Activated CD4-positive, alpha-beta T cell treated with anti-CD3 and anti-CD28 coated beads, Interleukin-2, amount 10 ng/mL, durations not matched to agents 24 days and 14 days (primary cell): ENCODE measurements at regions not wholly inside any gene's neighbourhood (a gene's known extent, or its start where the extent isn't known, plus 50 kb on each side); places are given as distances from the start of the nearest gene placed in this dataset.

Source experiments
- DNase-seq: peaks from one replicate; pipeline ENCODE4 v3.0.0; 2022
- H3K27ac Mint-ChIP-seq: one replicate; pipeline ENCODE4 v1.8.0; 2022; ENCODE audit warnings: mild to moderate bottlenecking, mixed read lengths
- H3K27me3 Mint-ChIP-seq: one replicate; pipeline ENCODE4 v1.8.0; 2022; ENCODE audit warnings: mixed read lengths
- H3K36me3 Mint-ChIP-seq: one replicate; pipeline ENCODE4 v1.8.0; 2022; ENCODE audit warnings: low read depth, mild to moderate bottlenecking, mixed read lengths
- H3K4me1 Mint-ChIP-seq: one replicate; pipeline ENCODE4 v1.8.0; 2021; ENCODE audit warnings: mixed read lengths
- H3K4me3 Mint-ChIP-seq: one replicate; pipeline ENCODE4 v1.8.0; 2022; ENCODE audit warnings: mild to moderate bottlenecking, moderate library complexity, mixed read lengths
- H3K9me3 Mint-ChIP-seq: one replicate; pipeline ENCODE4 v1.8.0; 2021; ENCODE audit warnings: mixed read lengths
- intact Hi-C: fragments of 100-400 bp; cut with micrococcal nuclease; formaldehyde crosslinking; loops from one replicate; pipeline ENCODE4 v1.15.1; 2023

- intact Hi-C loops, result no loop called here
- Mint-ChIP-seq H3K27ac (no peak overlapping the region), H3K36me3 (no peaks in the 10 kb centered on the region), H3K4me3 (no peak overlapping the region), H3K27me3 (no peaks in the 10 kb centered on the region), H3K4me1 (no peaks in the 10 kb centered on the region), H3K9me3 (peaks cover 19% of the 10 kb centered on the region)
- no peak for DNase-seq
Measured at GRCh38 chr5:125162714-125163113, 416.3 kb upstream of the ZNF608 start.

DNA sequence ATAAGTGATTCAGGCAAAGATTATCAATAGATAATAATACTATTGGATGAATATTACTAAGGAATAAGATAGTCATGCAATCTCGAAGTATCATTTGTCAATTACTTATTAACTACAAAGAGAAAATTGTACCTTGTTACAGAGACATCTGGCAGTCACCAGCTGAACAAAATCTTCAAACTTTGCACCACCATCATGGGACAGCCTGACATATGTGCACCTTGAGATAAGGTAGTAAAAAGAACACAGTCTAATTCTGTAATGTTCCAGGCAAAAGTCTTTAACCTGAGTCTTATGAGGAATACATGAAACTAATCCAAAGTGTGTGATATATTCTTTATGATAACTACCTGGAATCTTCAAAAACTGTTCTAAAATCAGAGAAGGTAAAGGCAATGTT is 423.0 kb upstream of the ZNF608 start:
- H3K9me3 Mint-ChIP-seq, result peaks cover 8% of the 10 kb centered on the region
- intact Hi-C loops, result no loop called here
- H3K27ac Mint-ChIP-seq, result no peak overlapping the region

GRCh38 chr5:125171641-125172040 is 425.2 kb upstream of the ZNF608 start:
- intact Hi-C loops, result no loop called here
- Mint-ChIP-seq H3K4me1 (no peaks in the 10 kb centered on the region), H3K4me3 (no peak overlapping the region), H3K36me3 (no peaks in the 10 kb centered on the region), H3K27me3 (no peaks in the 10 kb centered on the region), H3K9me3 (peaks cover 3% of the 10 kb centered on the region), H3K27ac (no peak overlapping the region)
- no peak for DNase-seq

More for the DNA sequence above, 423.0 kb upstream of the ZNF608 start:
- Mint-ChIP-seq H3K36me3 (no peaks in the 10 kb centered on the region), H3K4me3 (no peak overlapping the region), H3K4me1 (no peaks in the 10 kb centered on the region), H3K27me3 (no peaks in the 10 kb centered on the region)
- no peak for DNase-seq

DNA sequence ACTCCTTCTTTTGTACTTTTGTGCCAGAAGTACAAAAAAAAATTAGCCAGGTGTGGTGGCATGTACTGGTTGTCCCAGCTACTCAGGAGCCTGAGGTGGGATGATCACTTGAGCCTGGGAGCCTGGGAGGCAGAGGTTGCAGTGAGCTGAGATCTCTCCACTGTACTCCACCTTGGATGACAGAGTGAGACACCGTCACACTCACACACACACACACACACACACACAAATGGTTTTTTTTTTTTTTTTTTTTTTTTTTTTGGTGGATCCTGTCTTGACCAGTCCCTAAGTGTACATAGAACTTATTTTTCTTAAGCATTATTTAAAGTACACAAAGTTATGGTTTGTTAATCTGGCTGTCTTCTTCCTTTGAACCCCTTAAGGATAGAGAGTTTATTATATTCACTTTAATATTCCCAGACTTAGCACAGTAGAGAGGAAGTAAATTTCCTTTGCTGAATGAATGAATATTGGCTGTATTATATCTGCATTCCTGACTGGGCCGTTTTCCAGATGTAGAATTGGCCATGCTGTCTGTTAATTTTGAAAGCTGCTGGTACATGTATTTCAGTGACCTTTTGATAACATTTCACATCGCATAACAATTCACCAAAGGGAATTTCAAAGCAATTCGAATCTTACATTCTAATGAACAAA is 429.0 kb upstream of the ZNF608 start:
- DNase-seq, result no peak
- no peak overlapping the region for H3K4me3 Mint-ChIP-seq
- no peaks in the 10 kb centered on the region for H3K36me3 Mint-ChIP-seq
- peaks cover 3% of the 10 kb centered on the region for H3K9me3 Mint-ChIP-seq
- H3K27ac Mint-ChIP-seq, result no peak overlapping the region
- intact Hi-C loops, result no loop called here
- no peaks in the 10 kb centered on the region for H3K27me3 Mint-ChIP-seq
- no peaks in the 10 kb centered on the region for H3K4me1 Mint-ChIP-seq

DNA sequence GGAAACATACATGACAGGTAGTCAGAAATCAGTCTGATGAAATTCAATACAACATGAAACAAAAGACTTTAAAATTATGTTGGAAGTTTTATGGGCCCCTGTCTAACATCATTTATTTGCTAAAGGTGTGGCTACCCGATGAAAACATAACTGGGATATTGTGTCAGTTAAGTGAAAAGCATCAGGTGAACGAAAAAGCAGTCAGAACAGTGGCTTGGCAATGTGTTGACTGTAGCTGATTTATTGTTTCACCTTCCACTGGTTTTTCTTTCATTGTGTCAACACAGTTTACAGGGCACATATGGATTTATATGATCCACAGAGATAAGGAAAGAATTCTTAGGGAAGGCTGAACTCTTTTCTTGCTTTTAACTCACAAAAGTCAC is 429.6 kb upstream of the ZNF608 start:
- no peak overlapping the region for H3K4me3 Mint-ChIP-seq
- no peaks in the 10 kb centered on the region for H3K27me3 Mint-ChIP-seq
- no peaks in the 10 kb centered on the region for H3K36me3 Mint-ChIP-seq
- H3K9me3 Mint-ChIP-seq, result peaks cover 3% of the 10 kb centered on the region
- no peaks in the 10 kb centered on the region for H3K4me1 Mint-ChIP-seq
- no peak overlapping the region for H3K27ac Mint-ChIP-seq
- no peak for DNase-seq
- intact Hi-C loops, result no loop called here

DNA sequence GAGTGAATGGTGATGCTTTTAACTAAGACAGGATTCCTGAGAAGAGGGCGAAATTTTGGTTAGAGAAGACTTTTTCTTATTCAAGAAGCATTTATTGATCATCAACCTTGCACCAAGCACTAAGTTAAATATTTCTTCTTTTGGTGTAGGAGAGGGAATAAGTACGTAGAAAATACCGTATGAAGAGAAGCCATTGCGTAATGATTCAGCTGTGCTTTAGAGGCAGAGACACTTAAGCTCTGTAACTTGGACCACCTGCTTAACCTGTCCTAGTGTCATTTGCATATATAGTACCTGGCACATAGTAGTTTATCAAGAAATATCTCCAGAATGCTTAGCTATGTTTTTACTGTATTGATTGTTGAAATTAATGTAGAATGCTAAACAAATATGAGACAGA is 430.9 kb upstream of the ZNF608 start:
- no peak overlapping the region for H3K27ac Mint-ChIP-seq
- H3K27me3 Mint-ChIP-seq, result no peaks in the 10 kb centered on the region
- H3K36me3 Mint-ChIP-seq, result no peaks in the 10 kb centered on the region
- no peak overlapping the region for H3K4me3 Mint-ChIP-seq
- peaks cover 3% of the 10 kb centered on the region for H3K9me3 Mint-ChIP-seq
- DNase-seq, result no peak
- intact Hi-C loops, result no loop called here
- no peaks in the 10 kb centered on the region for H3K4me1 Mint-ChIP-seq

GRCh38 chr5:125179612-125180011 is 433.2 kb upstream of the ZNF608 start:
- intact Hi-C loops, result no loop called here

GRCh38 chr5:125180231-125180829 is 433.9 kb upstream of the ZNF608 start:
- Mint-ChIP-seq H3K4me1 (no peaks in the 10 kb centered on the region), H3K27ac (no peak overlapping the region), H3K36me3 (no peaks in the 10 kb centered on the region), H3K9me3 (peaks cover 3% of the 10 kb centered on the region), H3K4me3 (no peak overlapping the region), H3K27me3 (no peaks in the 10 kb centered on the region)
- intact Hi-C loops, result no loop called here
- no peak for DNase-seq

More at GRCh38 chr5:125179612-125180011, 433.2 kb upstream of the ZNF608 start:
- Mint-ChIP-seq H3K4me1 (no peaks in the 10 kb centered on the region), H3K9me3 (peaks cover 3% of the 10 kb centered on the region), H3K27me3 (no peaks in the 10 kb centered on the region), H3K4me3 (no peak overlapping the region), H3K27ac (no peak overlapping the region), H3K36me3 (no peaks in the 10 kb centered on the region)
- no peak for DNase-seq

- Mint-ChIP-seq H3K4me3 (no peak overlapping the region), H3K36me3 (no peaks in the 10 kb centered on the region)
Measured at GRCh38 chr5:125181159-125181558, 434.7 kb upstream of the ZNF608 start.

GRCh38 chr5:125181955-125182354 is 435.5 kb upstream of the ZNF608 start:
- no peak for DNase-seq
- Mint-ChIP-seq H3K4me3 (no peak overlapping the region), H3K36me3 (no peaks in the 10 kb centered on the region), H3K9me3 (no peaks in the 10 kb centered on the region), H3K27ac (no peak overlapping the region), H3K27me3 (no peaks in the 10 kb centered on the region), H3K4me1 (no peaks in the 10 kb centered on the region)
- intact Hi-C loops, result no loop called here

More at GRCh38 chr5:125181159-125181558, 434.7 kb upstream of the ZNF608 start:
- Mint-ChIP-seq H3K9me3 (peaks cover 3% of the 10 kb centered on the region), H3K27me3 (no peaks in the 10 kb centered on the region), H3K27ac (no peak overlapping the region), H3K4me1 (no peaks in the 10 kb centered on the region)
- DNase-seq, result no peak
- intact Hi-C loops, result no loop called here

GRCh38 chr5:125185740-125186139 is 439.3 kb upstream of the ZNF608 start:
- no peaks in the 10 kb centered on the region for H3K27me3 Mint-ChIP-seq
- intact Hi-C loops, result no loop called here
- H3K4me3 Mint-ChIP-seq, result no peak overlapping the region
- no peaks in the 10 kb centered on the region for H3K4me1 Mint-ChIP-seq
- no peaks in the 10 kb centered on the region for H3K36me3 Mint-ChIP-seq
- H3K9me3 Mint-ChIP-seq, result no peaks in the 10 kb centered on the region
- DNase-seq, result no peak
- no peak overlapping the region for H3K27ac Mint-ChIP-seq

GRCh38 chr5:125186911-125187375 is 440.5 kb upstream of the ZNF608 start:
- Mint-ChIP-seq H3K27ac (no peak overlapping the region), H3K4me3 (no peak overlapping the region), H3K9me3 (no peaks in the 10 kb centered on the region), H3K27me3 (no peaks in the 10 kb centered on the region), H3K4me1 (no peaks in the 10 kb centered on the region), H3K36me3 (no peaks in the 10 kb centered on the region)
- DNase-seq, result no peak
- intact Hi-C loops, result no loop called here

- Mint-ChIP-seq H3K36me3 (no peaks in the 10 kb centered on the region), H3K27me3 (no peaks in the 10 kb centered on the region), H3K27ac (no peak overlapping the region), H3K4me1 (no peaks in the 10 kb centered on the region), H3K4me3 (no peak overlapping the region), H3K9me3 (no peaks in the 10 kb centered on the region)
- no peak for DNase-seq
- intact Hi-C loops, result no loop called here
Measured at GRCh38 chr5:125189531-125189941, 443.1 kb upstream of the ZNF608 start.

DNA sequence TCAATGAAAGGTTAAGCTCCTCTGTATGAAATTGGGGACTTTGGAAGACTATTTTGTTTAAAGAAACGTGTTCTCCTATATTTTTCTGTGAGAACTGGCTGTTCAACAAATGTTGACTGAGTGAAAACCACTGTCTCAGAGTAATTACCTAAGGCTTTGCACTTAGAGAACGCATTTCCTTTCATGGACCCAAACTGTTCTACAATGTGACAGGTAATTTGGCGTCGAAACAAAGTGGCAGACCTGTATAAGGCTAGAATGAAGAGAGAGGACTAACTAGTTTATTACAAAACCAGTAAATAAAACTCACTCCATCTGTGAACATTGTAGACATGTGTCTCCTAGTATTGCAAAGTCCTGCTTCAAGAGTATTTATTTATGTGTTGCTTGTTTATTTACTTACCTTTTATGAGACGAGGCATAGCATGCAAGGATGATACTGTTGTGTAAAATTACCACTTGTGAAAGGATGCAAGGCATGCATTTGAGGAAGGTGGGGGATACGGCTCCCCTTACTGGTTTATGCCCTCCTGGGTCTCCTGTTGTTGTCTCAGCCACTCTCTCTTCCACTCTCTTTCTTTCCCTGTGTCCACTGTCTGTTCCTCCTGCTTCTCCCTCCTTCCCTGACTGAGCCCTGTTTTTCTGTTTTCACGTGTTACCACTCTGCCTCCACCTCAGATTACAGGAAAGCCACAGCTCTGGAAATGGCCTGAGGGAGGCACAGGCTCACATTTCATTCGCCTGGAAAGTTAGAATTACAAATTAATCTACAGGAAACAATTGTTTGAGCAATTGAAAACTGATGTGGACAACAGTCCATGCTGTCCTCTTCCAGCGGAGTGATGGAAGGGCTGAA is 444.0 kb upstream of the ZNF608 start:
- Mint-ChIP-seq H3K27ac (no peak overlapping the region), H3K4me1 (no peaks in the 10 kb centered on the region), H3K27me3 (no peaks in the 10 kb centered on the region), H3K4me3 (no peak overlapping the region), H3K9me3 (no peaks in the 10 kb centered on the region), H3K36me3 (no peaks in the 10 kb centered on the region)
- intact Hi-C loops, result no loop called here
- no peak for DNase-seq
